ENCODE measurements at regions not wholly inside any gene's neighbourhood (a gene's known extent, or its start where the extent isn't known, plus 50 kb on each side); places are given as distances from the start of the nearest gene placed in this dataset.

DNA sequence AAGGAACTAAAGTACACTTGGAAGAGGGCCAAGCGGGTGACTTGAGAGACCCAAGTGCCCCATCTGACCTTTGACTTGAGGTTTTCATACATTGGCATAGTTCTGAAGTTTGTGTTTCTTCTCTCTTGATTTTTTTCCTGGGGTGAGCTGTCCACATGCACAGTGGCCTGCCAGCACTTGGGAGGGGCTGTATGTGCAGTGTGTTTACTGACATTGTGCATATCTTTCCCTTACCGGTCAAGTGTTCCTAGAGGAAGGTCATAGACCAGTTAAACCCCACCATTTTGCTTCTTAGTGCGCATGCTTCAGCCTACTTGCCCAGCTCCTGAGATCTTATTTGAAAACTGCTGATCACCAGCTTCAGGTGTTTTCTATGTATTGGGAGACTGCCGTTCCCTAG is 435.2 kb upstream of the KAZN start:
- 100% methylated on average over 1 of the region's 4 CpGs for WGBS (ENCODE audit: insufficient coverage)
- no peaks in the 10 kb centered on the region for H3K4me1 ChIP-seq (ENCODE audit: control insufficient read depth in 2 of 2, insufficient read depth in 2 of 2, low read length in 2 of 2)
- CTCF ChIA-PET: no interaction called here
- no peak overlapping the region for H3K4me2 ChIP-seq (replicated peaks; ENCODE audit: low read depth, low read length, poor library complexity, severe bottlenecking)
- Mint-ChIP-seq H3K9me3 (ENCODE audit: insufficient read depth) (peaks cover 10% of the 10 kb centered on the region), H3K4me3 (no peak overlapping the region), H3K27me3 (peaks cover 6% of the 10 kb centered on the region), H3K27ac (no peak overlapping the region), H3K4me1 (no peaks in the 10 kb centered on the region)
- no peak overlapping the region for H3K9ac ChIP-seq (ENCODE audit: low read length)
- H3K9me3 ChIP-seq (ENCODE audit: control extremely low read depth in 1 of 3, control insufficient read depth in 2 of 3, insufficient read depth in 1 of 3, low read length in 2 of 3): peaks cover 0 to 24% (median 2%) of the 10 kb centered on the region in 3 donors
- H3K36me3 ChIP-seq (replicated peaks in 1 of 2; ENCODE audit: control extremely low read depth in 1 of 2, control insufficient read depth in 1 of 2, extremely low read depth in 1 of 2, insufficient read depth in 2 of 2, low read length in 1 of 2): no peaks in the 10 kb centered on the region
- H4K20me1 ChIP-seq (ENCODE audit: control insufficient read depth, insufficient read depth, low read length, poor library complexity, severe bottlenecking): no peaks in the 10 kb centered on the region
- no peaks in the 10 kb centered on the region for H3K27me3 ChIP-seq (replicated peaks in 1 of 4; ENCODE audit: control extremely low read depth in 1 of 4, control insufficient read depth in 3 of 4, insufficient read depth in 4 of 4, low read length in 3 of 4)
- intact Hi-C loops (cut with micrococcal nuclease): no loop called here
- POLR2A ChIA-PET: no interaction called here
- no peak overlapping the region for H3K27ac ChIP-seq (ENCODE audit: low read length in 2 of 2)
- H2AFZ ChIP-seq (ENCODE audit: insufficient read depth, low read depth, low read length, poor library complexity, severe bottlenecking): no peak overlapping the region
- DNase-seq (no peak), ATAC-seq (ENCODE audit: low read depth) (no peak)
- no peaks in the 10 kb centered on the region for H3K79me2 ChIP-seq (ENCODE audit: control insufficient read depth, insufficient read depth, low read length)
- TF ChIP-seq CTCF (IDR thresholded peaks at IDR 0.05) (no peak), EZH2 (IDR thresholded peaks at IDR 0.05; ENCODE audit: borderline replicate concordance, insufficient read depth, low read depth, low read length, poor library complexity, severe bottlenecking) (no peak)
- H3K4me3 ChIP-seq (ENCODE audit: control extremely low read depth in 1 of 5, extremely low read depth in 1 of 5, insufficient read depth in 1 of 5, low read depth in 2 of 5, low read length in 4 of 5): no peak overlapping the region

DNA sequence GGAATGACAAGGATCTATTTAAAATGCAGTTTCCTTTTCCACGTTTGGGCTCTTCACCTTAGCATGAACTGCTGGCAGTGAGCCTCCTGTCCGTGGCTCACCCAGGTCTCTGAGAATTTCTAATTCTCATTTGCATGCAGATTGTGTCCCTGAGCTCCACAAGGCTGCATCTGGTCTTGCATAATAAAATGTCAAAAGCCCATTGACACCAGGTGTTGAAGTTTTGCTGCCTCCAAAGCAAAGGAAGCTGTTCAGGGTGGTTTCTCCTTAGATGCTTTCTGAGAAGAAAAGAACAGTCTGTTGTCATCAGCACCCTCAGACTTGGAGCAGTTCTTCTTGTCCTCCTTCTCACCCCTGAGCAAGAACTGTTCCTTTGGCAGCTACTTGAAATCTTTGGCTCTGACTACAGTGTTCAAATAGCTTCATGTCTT is 433.1 kb upstream of the KAZN start:
- ATAC-seq (ENCODE audit: low read depth) (no peak), DNase-seq (no peak)
- no peak overlapping the region for H3K9ac ChIP-seq (ENCODE audit: low read length)

More for the DNA sequence above, 433.1 kb upstream of the KAZN start:
- peaks cover 6% of the 10 kb centered on the region for H3K27me3 Mint-ChIP-seq
- Histone ChIP-seq H3K27me3 (replicated peaks in 1 of 4; ENCODE audit: control extremely low read depth in 1 of 4, control insufficient read depth in 3 of 4, insufficient read depth in 4 of 4, low read length in 3 of 4) (no peaks in the 10 kb centered on the region), H3K27ac (ENCODE audit: low read length in 2 of 2) (no peak overlapping the region), H3K4me2 (replicated peaks; ENCODE audit: low read depth, low read length, poor library complexity, severe bottlenecking) (no peak overlapping the region), H3K4me3 (ENCODE audit: control extremely low read depth in 1 of 5, extremely low read depth in 1 of 5, insufficient read depth in 1 of 5, low read depth in 2 of 5, low read length in 4 of 5) (no peak overlapping the region), H3K9me3 (ENCODE audit: control extremely low read depth in 1 of 3, control insufficient read depth in 2 of 3, insufficient read depth in 1 of 3, low read length in 2 of 3) (peaks cover 0 to 14% (median 0%) of the 10 kb centered on the region in 3 donors), H4K20me1 (ENCODE audit: control insufficient read depth, insufficient read depth, low read length, poor library complexity, severe bottlenecking) (no peaks in the 10 kb centered on the region), H3K36me3 (replicated peaks in 1 of 2; ENCODE audit: control extremely low read depth in 1 of 2, control insufficient read depth in 1 of 2, extremely low read depth in 1 of 2, insufficient read depth in 2 of 2, low read length in 1 of 2) (no peaks in the 10 kb centered on the region), H2AFZ (ENCODE audit: insufficient read depth, low read depth, low read length, poor library complexity, severe bottlenecking) (no peak overlapping the region), H3K4me1 (ENCODE audit: control insufficient read depth in 2 of 2, insufficient read depth in 2 of 2, low read length in 2 of 2) (no peaks in the 10 kb centered on the region), H3K79me2 (ENCODE audit: control insufficient read depth, insufficient read depth, low read length) (no peaks in the 10 kb centered on the region)
- no peak for TF ChIP-seq EZH2 (IDR thresholded peaks at IDR 0.05; ENCODE audit: borderline replicate concordance, insufficient read depth, low read depth, low read length, poor library complexity, severe bottlenecking)
- TF ChIP-seq CTCF (IDR thresholded peaks at IDR 0.05): no peak
- H3K4me1 Mint-ChIP-seq: no peaks in the 10 kb centered on the region
- WGBS (ENCODE audit: insufficient coverage): 13% methylated on average over 1 of the region's 2 CpGs
- no peak overlapping the region for H3K4me3 Mint-ChIP-seq
- ChIA-PET CTCF (no interaction called here), POLR2A (no interaction called here)
- no peak overlapping the region for H3K27ac Mint-ChIP-seq
- intact Hi-C loops (cut with micrococcal nuclease): no loop called here
- peaks cover 6% of the 10 kb centered on the region for H3K9me3 Mint-ChIP-seq (ENCODE audit: insufficient read depth)

Measured in B cell (primary cell).